ENCODE measurements at regions not wholly inside any gene's neighbourhood (a gene's known extent, or its start where the extent isn't known, plus 50 kb on each side); places are given as distances from the start of the nearest gene placed in this dataset.

- TF ChIP-seq USF1 (CRISPR knock-in tag; IDR thresholded peaks at IDR 0.05) (no peak), RORB (CRISPR knock-in tag; IDR thresholded peaks at IDR 0.05) (no peak), CREM (CRISPR knock-in tag; IDR thresholded peaks at IDR 0.05) (no peak), ZMAT4 (CRISPR knock-in tag; IDR thresholded peaks at IDR 0.05) (no peak), SP1 (CRISPR knock-in tag; conservative IDR thresholded peaks at IDR 0.05) (no peak), ZNF281 (CRISPR knock-in tag; IDR thresholded peaks at IDR 0.05) (no peak), TEAD4 (CRISPR knock-in tag; IDR thresholded peaks at IDR 0.05) (no peak), JAZF1 (CRISPR knock-in tag; IDR thresholded peaks at IDR 0.05) (no peak)
Observed at GRCh38 chr1:191261111-191261510, 783.4 kb upstream of the BRINP3 start (continued).

- H3K36me3 Mint-ChIP-seq, result peaks cover 3% of the 10 kb centered on the region; the same call in 1 of the 2 replicates
- no peak for ATAC-seq
- H3K9me3 Mint-ChIP-seq, result peaks cover 17% of the 10 kb centered on the region
- no peak for DNase-seq (ENCODE audit: low spot score)
- H3K4me1 Mint-ChIP-seq, result no peaks in the 10 kb centered on the region
- H3K4me3 Mint-ChIP-seq, result no peak overlapping the region
- no peak for TF ChIP-seq PRDM15 (CRISPR knock-in tag; IDR thresholded peaks at IDR 0.05)
- TF ChIP-seq ATF1 (CRISPR knock-in tag; IDR thresholded peaks at IDR 0.05), result no peak
- no peak for TF ChIP-seq TEAD4 (CRISPR knock-in tag; IDR thresholded peaks at IDR 0.05)
- TF ChIP-seq NR2C2 (CRISPR knock-in tag; IDR thresholded peaks at IDR 0.05), result no peak
- no peak for TF ChIP-seq ZNF425 (CRISPR knock-in tag; conservative IDR thresholded peaks at IDR 0.05)
- no peak for TF ChIP-seq ZBTB21 (CRISPR knock-in tag; IDR thresholded peaks at IDR 0.05; ENCODE audit: borderline replicate concordance)
- TF ChIP-seq ZBTB43 (CRISPR knock-in tag; IDR thresholded peaks at IDR 0.05), result no peak
- no peak for TF ChIP-seq ZNF317 (CRISPR knock-in tag; IDR thresholded peaks at IDR 0.05; ENCODE audit: borderline replicate concordance, low read depth)
- CTCF ChIA-PET, result no interaction called here
- POLR2A ChIA-PET, result no interaction called here
- no peak overlapping the region for H3K27ac Mint-ChIP-seq
- no peaks in the 10 kb centered on the region for H3K27me3 Mint-ChIP-seq (ENCODE audit: low read depth)
Observed at GRCh38 chr1:191279266-191279800, 801.7 kb upstream of the BRINP3 start.
